AG09319 (cell line): ENCODE measurements at regions not wholly inside any gene's neighbourhood (a gene's known extent, or its start where the extent isn't known, plus 50 kb on each side); places are given as distances from the start of the nearest gene placed in this dataset.

ENCODE experiments used
- DNase-seq: peaks from one replicate; pipeline ENCODE4 v3.0.0-alpha.2; 2010; ENCODE audit warnings: low read depth; ENCODE audit errors: extremely low read depth
- TF ChIP-seq, protein P1 (sequence below): IDR thresholded peaks from 2 replicates; pipeline ENCODE4 v1.5.1; 2011; ENCODE audit warnings: low read depth, mild to moderate bottlenecking, inconsistent platforms, low read length, moderate library complexity

DNA sequence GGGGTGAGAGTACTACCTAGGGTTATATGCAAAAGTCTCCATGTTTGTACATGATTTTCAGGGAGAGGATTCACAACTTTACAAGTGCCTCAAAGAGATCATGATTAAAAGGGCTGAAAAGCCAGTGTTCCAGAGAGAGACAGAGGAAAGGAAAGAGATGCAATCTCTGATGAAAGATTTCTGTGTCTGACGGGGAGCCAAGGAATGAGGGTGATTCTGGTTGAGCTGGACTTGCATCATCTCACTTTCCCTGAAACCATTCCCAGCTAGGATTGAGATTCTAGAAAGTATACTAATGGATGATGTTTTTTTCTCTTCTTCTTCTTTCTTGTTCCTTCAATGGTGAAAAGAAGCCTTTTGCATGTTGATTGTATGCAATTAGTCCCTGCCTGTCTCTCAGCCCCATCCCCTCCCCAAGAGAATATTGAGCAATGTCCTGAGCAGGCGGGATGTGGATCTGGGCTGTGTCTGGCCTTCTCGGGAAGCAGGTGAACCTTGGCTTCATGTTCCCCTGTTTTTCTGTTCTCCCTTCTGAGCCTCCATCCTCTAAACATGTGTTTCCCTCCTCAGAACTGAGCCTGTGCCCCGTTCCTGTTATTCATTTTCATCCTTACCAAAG is 186.1 kb downstream of the ZNF365 start:
- TF ChIP-seq, protein P1, sequence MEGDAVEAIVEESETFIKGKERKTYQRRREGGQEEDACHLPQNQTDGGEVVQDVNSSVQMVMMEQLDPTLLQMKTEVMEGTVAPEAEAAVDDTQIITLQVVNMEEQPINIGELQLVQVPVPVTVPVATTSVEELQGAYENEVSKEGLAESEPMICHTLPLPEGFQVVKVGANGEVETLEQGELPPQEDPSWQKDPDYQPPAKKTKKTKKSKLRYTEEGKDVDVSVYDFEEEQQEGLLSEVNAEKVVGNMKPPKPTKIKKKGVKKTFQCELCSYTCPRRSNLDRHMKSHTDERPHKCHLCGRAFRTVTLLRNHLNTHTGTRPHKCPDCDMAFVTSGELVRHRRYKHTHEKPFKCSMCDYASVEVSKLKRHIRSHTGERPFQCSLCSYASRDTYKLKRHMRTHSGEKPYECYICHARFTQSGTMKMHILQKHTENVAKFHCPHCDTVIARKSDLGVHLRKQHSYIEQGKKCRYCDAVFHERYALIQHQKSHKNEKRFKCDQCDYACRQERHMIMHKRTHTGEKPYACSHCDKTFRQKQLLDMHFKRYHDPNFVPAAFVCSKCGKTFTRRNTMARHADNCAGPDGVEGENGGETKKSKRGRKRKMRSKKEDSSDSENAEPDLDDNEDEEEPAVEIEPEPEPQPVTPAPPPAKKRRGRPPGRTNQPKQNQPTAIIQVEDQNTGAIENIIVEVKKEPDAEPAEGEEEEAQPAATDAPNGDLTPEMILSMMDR = no peak
- peak; percentile 83 for DNase-seq

DNA sequence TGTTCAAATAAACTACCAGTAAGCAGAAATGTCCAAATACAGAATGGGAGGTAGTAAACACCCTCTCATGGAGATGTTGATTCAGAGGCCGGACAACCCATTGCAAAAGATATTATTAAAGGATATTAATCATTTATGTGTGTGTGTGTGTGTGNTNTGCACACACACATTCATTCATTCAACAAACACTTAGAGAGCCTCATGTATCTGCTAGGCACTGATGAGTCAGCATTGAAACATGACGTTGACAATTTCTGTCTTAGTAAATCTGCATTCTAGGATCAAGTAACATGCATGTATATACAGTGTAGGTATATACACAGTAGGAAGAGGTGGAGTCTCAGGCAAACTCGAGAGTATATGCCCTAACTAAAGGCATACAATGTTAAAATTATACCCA is 187.0 kb downstream of the ZNF365 start:
- TF ChIP-seq, protein P1 = no peak
- no peak for DNase-seq

DNA sequence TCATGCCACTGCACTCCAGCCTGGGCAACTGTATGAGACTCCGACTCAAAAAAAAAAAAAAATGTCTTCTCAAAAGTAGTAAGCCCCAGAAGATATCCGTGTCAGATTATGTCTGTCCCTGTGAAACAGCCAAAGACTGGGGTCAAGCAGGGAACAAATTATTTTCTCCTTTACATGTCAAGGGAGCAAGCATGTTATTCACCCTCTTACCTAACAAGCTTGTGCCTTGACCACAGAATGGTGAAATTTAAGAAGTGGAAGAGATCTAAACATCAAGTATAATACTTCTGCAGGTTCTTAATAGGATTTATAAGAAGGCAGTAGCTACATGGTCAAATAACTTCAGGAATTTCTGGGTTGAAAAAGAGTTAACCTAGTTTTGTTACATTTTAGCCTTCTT is 187.9 kb downstream of the ZNF365 start:
- no peak for DNase-seq
- TF ChIP-seq, protein P1 = no peak

DNA sequence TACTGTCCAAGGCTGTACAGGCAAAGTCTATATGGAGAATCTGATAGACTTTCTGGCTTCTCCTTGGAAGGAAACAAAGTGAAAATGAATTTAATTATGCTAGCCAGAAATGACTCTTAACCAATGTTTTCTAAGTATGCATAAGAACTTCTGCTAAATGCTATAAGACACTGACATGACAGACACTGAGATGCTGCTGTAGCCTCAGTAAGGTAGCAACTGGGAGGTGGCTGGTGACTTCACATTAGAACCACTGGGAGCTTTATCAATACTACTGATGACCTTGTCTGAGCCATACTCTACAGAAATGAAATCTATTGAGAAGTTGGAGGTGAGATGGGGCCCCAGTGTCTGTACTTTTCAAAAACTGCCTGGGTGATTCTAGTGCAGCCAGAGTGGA is 188.6 kb downstream of the ZNF365 start:
- TF ChIP-seq, protein P1 = no peak
- DNase-seq = no peak

DNA sequence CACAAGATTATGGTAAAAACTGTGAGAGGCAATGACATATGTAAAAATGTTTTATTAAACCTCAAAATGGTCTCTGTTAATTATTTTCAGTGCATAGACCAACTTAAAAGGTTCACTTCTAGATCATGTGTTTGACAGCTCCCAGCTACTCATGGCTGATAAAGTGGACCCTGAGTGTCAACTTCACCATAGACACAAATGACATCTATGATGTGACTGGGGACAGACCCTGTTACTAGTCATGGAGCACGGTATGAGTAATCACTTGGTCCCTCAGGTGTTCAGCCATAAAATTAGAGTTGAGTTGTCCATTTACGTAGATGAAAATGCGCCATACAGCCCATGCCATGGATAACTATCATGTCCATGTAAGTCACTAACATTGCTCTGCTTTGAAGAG is 199.8 kb downstream of the ZNF365 start:
- TF ChIP-seq, protein P1 = no peak
- no peak for DNase-seq

DNA sequence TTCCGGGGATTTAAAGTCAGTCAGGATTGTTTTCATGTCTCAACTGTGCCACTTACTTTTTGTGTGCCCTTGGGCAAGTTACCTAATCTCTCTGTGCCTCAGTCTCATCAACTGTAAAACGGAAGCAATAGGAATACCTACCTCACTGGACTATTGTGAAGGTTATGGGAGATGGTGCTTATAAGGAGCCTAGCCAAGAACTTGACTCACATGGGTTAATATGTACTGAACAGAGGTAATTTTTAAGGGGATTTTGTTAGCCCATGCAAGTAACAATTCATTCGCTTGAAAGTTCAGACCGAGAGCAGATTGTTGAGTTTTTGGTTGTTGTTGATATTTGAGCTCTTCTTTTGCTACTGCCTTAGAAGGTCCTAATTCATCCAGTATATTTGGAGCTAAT is 202.9 kb downstream of the ZNF365 start:
- TF ChIP-seq, protein P1 = no peak
- no peak for DNase-seq

DNA sequence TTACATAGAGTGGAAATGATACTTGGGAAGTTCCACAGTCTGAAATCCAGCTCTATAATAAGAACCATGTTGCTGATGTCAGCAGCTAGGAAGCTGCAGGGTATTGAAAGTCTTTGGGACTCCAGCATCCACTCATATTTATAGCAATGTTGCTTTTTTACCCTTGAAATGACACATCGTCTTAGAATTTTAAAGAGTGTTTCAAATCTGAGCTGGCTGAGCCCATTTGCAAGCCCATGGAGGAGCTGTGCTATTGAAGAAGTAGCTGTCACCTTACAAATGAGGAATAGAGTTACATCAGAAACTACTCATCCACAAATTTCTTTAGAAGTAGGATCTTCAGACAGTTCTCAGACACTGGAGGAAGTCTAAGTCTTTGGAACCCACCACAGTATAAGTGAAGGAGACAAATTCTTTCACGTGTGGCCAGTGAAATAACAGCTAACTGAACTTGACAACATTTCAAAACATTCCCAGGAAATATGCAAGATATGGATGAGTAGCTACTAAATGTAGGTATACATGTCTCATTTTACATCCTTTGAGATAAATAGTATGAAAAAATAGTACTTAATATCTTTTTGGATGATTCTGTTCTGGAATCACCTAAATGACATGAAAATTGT is 203.6 kb downstream of the ZNF365 start:
- no peak for DNase-seq
- TF ChIP-seq, protein P1 = no peak
